Calu3 (cell line): ENCODE measurements at regions not wholly inside any gene's neighbourhood (a gene's known extent, or its start where the extent isn't known, plus 50 kb on each side); places are given as distances from the start of the nearest gene placed in this dataset.

Experiments
- BruUV-seq: library from RNA; stranded (reverse); fragments of 400-500 nt; replicated peaks from 2 replicates; lab custom pipeline; 2021; lab: Mats Ljungman, UMichigan
- CTCF ChIA-PET: fragments of 300-600 bp; sonication (Branson Sonifier 250); formaldehyde crosslinking; loops from one replicate; lab custom pipeline; 2022; ENCODE audit warnings: antibody characterized with exemption; lab: Charles Lee
- DNase-seq: peaks from one replicate; pipeline ENCODE4 v3.0.0; 2022
- H3K27ac Mint-ChIP-seq: one replicate; pipeline ENCODE4 v1.8.0; 2022; ENCODE audit warnings: mixed read lengths; ENCODE audit not compliant: unreplicated experiment
- H3K27me3 Mint-ChIP-seq: one replicate; pipeline ENCODE4 v1.8.0; 2022; ENCODE audit warnings: mixed read lengths; ENCODE audit not compliant: unreplicated experiment
- H3K36me3 Mint-ChIP-seq: one replicate; pipeline ENCODE4 v1.8.0; 2022; ENCODE audit warnings: mild to moderate bottlenecking, moderate library complexity, mixed read lengths; ENCODE audit not compliant: insufficient read depth, unreplicated experiment
- H3K4me1 Mint-ChIP-seq: one replicate; pipeline ENCODE4 v1.8.0; 2022; ENCODE audit warnings: mild to moderate bottlenecking, low read depth, mixed read lengths; ENCODE audit not compliant: unreplicated experiment
- H3K4me3 Mint-ChIP-seq: one replicate; pipeline ENCODE4 v1.8.0; 2022; ENCODE audit warnings: mild to moderate bottlenecking, low read depth, moderate library complexity, mixed read lengths; ENCODE audit not compliant: unreplicated experiment
- H3K9me3 Mint-ChIP-seq: one replicate; pipeline ENCODE4 v1.8.0; 2022; ENCODE audit warnings: low read depth, mixed read lengths; ENCODE audit not compliant: unreplicated experiment
- CTCF ChIP-seq: fragments of 200-600 bp; IDR thresholded peaks from one replicate; pipeline ENCODE4 v1.8.0; 2022; ENCODE audit warnings: antibody characterized with exemption; ENCODE audit not compliant: unreplicated experiment
- intact Hi-C: fragments of 100-400 bp; cut with micrococcal nuclease; formaldehyde crosslinking; loops from one replicate; pipeline ENCODE4 v1.10.0; 2022; ENCODE audit not compliant: unreplicated experiment

GRCh38 chr14:104302794-104303405 lies 164.5 kb downstream of the KIF26A start:
- CTCF ChIA-PET: no interaction called here
- H3K4me3 Mint-ChIP-seq: no peak overlapping the region
- intact Hi-C loops: no loop called here
- H3K36me3 Mint-ChIP-seq: no peaks in the 10 kb centered on the region
- H3K27ac Mint-ChIP-seq: no peak overlapping the region
- DNase-seq: no peak
- no peaks in the 10 kb centered on the region for H3K9me3 Mint-ChIP-seq
- H3K4me1 Mint-ChIP-seq: no peaks in the 10 kb centered on the region
- peaks cover 60% of the 10 kb centered on the region for H3K27me3 Mint-ChIP-seq
- TF ChIP-seq CTCF: no peak
- no TSS peak for BruUV-seq

DNA sequence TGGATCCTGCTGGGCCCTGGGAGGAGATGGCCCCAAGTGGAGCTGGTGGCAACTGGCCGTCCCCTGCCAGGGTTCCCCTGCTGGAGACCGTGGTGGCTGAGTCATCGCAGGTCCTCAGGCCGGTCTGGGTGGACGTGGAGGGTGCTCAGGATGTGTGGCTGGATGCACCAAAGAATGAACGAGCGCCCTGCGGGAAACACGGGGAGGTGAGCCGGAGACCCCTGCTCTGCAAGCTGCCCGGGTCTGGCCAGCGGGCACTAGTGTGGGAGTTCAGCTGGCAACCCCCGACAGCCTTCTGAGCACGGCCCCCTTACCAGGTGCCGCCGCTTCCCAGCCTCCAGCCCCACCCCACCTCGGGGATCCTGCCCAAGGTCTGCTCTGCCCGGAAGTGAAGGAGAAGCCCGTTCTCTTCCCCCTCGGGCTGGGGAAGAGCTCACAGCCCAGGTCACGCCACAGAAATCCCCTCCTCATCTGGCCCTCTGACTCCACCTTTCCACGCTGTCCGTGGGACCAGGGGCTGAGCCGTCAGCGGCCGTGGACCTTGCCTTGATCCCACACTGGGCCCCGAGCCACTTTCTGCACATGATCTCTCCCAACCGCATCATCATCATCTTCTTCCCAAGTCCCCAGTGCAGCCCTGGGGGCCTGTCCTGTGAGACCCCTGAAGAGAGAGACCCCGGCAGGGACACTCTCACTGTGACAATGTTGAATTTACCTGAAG lies 165.5 kb downstream of the KIF26A start:
- TF ChIP-seq CTCF: no peak
- Mint-ChIP-seq H3K27ac (no peak overlapping the region), H3K4me1 (no peaks in the 10 kb centered on the region), H3K27me3 (peaks cover 60% of the 10 kb centered on the region), H3K4me3 (no peak overlapping the region), H3K9me3 (no peaks in the 10 kb centered on the region), H3K36me3 (no peaks in the 10 kb centered on the region)
- no peak for DNase-seq
- CTCF ChIA-PET: no interaction called here
- intact Hi-C loops: no loop called here
- no TSS peak for BruUV-seq

GRCh38 chr14:104304451-104305351 lies 166.3 kb downstream of the KIF26A start:
- Mint-ChIP-seq H3K9me3 (no peaks in the 10 kb centered on the region), H3K4me1 (no peaks in the 10 kb centered on the region), H3K36me3 (no peaks in the 10 kb centered on the region), H3K27ac (no peak overlapping the region), H3K27me3 (peaks cover 69% of the 10 kb centered on the region), H3K4me3 (no peak overlapping the region)
- intact Hi-C loops: no loop called here
- TF ChIP-seq CTCF: no peak
- DNase-seq: no peak
- BruUV-seq: no TSS peak
- CTCF ChIA-PET: no interaction called here

DNA sequence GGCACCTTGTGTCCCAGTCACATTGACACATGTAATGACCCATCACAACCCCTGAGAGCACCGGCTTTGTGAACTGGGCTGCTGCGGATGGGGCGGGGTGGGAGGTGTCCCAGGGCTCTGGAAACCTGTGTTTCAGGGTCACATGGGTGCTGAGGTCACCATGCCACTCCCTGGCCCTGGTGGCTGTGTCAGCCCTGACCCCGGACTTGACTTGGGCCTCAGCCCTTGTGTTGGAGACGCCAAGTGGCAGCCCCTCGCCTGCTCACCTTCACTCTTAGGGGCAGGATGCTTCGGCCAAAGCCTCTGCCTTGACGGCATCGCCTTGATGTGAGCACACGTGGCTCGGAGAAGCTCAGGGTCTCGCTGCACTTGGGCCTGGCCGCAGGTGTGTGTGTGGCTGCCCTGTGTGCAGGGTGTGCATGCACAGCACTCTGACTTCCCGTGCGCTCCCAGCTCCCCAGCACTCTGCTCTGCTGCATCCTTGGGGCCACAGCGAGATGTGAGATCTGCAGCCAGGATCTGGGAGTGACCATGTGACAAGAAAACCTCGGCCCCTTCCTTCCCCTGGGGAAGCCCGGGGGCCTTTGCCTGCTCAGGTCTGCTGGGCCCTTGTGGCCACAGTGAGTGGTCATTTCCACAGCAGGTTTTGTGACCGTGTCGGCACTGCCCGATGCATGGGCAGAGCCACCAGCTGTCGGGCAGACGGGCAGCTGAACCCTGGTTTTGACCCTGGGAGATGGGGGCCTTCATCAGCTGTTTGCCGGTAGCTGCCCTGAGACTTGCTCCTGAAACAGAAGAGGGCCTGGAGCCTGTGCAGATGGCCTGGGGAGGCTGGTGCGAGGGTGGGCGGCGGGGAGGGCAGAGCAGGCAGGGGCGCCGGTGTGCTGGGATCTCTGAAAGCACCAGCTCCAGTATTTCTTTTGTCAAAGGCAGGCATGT lies 167.4 kb downstream of the KIF26A start:
- H3K4me3 Mint-ChIP-seq: no peak overlapping the region
- H3K27ac Mint-ChIP-seq: no peak overlapping the region
- CTCF ChIA-PET: no interaction called here
- H3K4me1 Mint-ChIP-seq: no peaks in the 10 kb centered on the region
- no peak for DNase-seq
- no peaks in the 10 kb centered on the region for H3K9me3 Mint-ChIP-seq
- no peak for TF ChIP-seq CTCF
- no TSS peak for BruUV-seq
- H3K27me3 Mint-ChIP-seq: peaks cover 79% of the 10 kb centered on the region
- intact Hi-C loops: no loop called here
- H3K36me3 Mint-ChIP-seq: no peaks in the 10 kb centered on the region
